ENCODE measurements at regions not wholly inside any gene's neighbourhood (a gene's known extent, or its start where the extent isn't known, plus 50 kb on each side); places are given as distances from the start of the nearest gene placed in this dataset.
A peak's percentile ranks its signal among the peaks of the same experiment; 100 is the strongest.

GRCh38 chr2:60318544-60318943, 234.9 kb downstream of the BCL11A start:
- peak in 1 of 2 experiments; percentile 29 for DNase-seq

- no peak for DNase-seq
Observed at GRCh38 chr2:60317844-60318243, 235.6 kb downstream of the BCL11A start.

- DNase-seq, result no peak
Observed at GRCh38 chr2:60317034-60317386, 236.4 kb downstream of the BCL11A start.

GRCh38 chr2:60316381-60317033, 236.9 kb downstream of the BCL11A start:
- no peak for DNase-seq

GRCh38 chr2:60313470-60314172, 239.8 kb downstream of the BCL11A start:
- no peak for DNase-seq

- DNase-seq, result no peak
Observed at GRCh38 chr2:60312618-60313017, 240.8 kb downstream of the BCL11A start.

- DNase-seq, result no peak
Observed at GRCh38 chr2:60311524-60311923, 241.9 kb downstream of the BCL11A start.

- no peak for DNase-seq
Observed at GRCh38 chr2:60309941-60310660, 243.4 kb downstream of the BCL11A start.

GRCh38 chr2:60309336-60309735, 244.1 kb downstream of the BCL11A start:
- DNase-seq, result no peak

GRCh38 chr2:60306267-60306861, 247.1 kb downstream of the BCL11A start:
- DNase-seq, result peak in 1 of 2 experiments; percentile 22

- no peak for DNase-seq
Observed at GRCh38 chr2:60303680-60304079, 249.8 kb downstream of the BCL11A start.

- no peak for DNase-seq
Observed at GRCh38 chr2:60302377-60303126, 250.9 kb downstream of the BCL11A start.

GRCh38 chr2:60301726-60302125, 251.7 kb downstream of the BCL11A start:
- DNase-seq, result no peak

GRCh38 chr2:60299179-60299578, 254.3 kb downstream of the BCL11A start:
- no peak for DNase-seq

GRCh38 chr2:60298006-60298696, 255.3 kb downstream of the BCL11A start:
- no peak for DNase-seq

GRCh38 chr2:60297296-60298005, 256.0 kb downstream of the BCL11A start:
- no peak for DNase-seq

GRCh38 chr2:60296219-60296955, 257.1 kb downstream of the BCL11A start:
- no peak for DNase-seq

GRCh38 chr2:60295636-60295962, 257.9 kb downstream of the BCL11A start:
- peak in 1 of 2 experiments; percentile 44 for DNase-seq

- DNase-seq, result peak in 1 of 2 experiments; percentile 34
Observed at GRCh38 chr2:60294901-60295635, 258.4 kb downstream of the BCL11A start.

- no peak for DNase-seq
Observed at GRCh38 chr2:60292242-60292641, 261.2 kb downstream of the BCL11A start.
